Common myeloid progenitor, CD34-positive (primary cell): ENCODE measurements at regions not wholly inside any gene's neighbourhood (a gene's known extent, or its start where the extent isn't known, plus 50 kb on each side); places are given as distances from the start of the nearest gene placed in this dataset.

Experiments used
- CTCF ChIA-PET: fragments of 350-600 bp; sonication (Branson Sonifier 250); formaldehyde crosslinking; loops from one replicate; lab custom pipeline; 2021; ENCODE audit warnings: antibody characterized with exemption; lab: Charles Lee
- POLR2A ChIA-PET: fragments of 350-600 bp; sonication (Branson Sonifier 250); formaldehyde crosslinking; loops from one replicate; lab custom pipeline; 2021; ENCODE audit warnings: antibody characterized with exemption; lab: Charles Lee
- DNase-seq, 3 donors: peaks; one replicate each; pipeline versions ENCODE4 v3.0.0 to v3.0.0-alpha.2; 2013
- H3K27ac ChIP-seq, 2 experiments: 1 replicate in 1 of 2; 2 replicates in 1 of 2; pipeline ENCODE4 v1.7.0; 2013; ENCODE audit warnings: inconsistent platforms in 2 of 2, low read length in 2 of 2, mild to moderate bottlenecking in 2 of 2, low read depth in 1 of 2, moderate library complexity in 1 of 2; ENCODE audit not compliant: severe bottlenecking in 2 of 2, insufficient read depth in 1 of 2, poor library complexity in 1 of 2
- H3K27me3 ChIP-seq, 5 experiments: replicated peaks in 2 of 5; 1 replicate in 3 of 5; 2 replicates in 2 of 5; pipeline versions ENCODE4 v1.6.1 to v1.7.0; 2013; ENCODE audit warnings: low read length in 4 of 5, mild to moderate bottlenecking in 2 of 5, moderate library complexity in 2 of 5, inconsistent platforms in 1 of 5; ENCODE audit not compliant: insufficient read depth in 5 of 5, control insufficient read depth in 4 of 5
- H3K36me3 ChIP-seq, 4 experiments: 1 replicate in 2 of 4; 2 replicates in 2 of 4; pipeline versions ENCODE4 v1.6.1 to v1.7.0; 2013; ENCODE audit warnings: low read length in 3 of 4, control low read depth in 1 of 4, mild to moderate bottlenecking in 1 of 4; ENCODE audit not compliant: control insufficient read depth in 4 of 4, insufficient read depth in 4 of 4
- H3K4me1 ChIP-seq, 4 experiments: 1 replicate in 3 of 4; 2 replicates in 1 of 4; pipeline versions ENCODE4 v1.6.1 to v1.7.1; 2013; ENCODE audit warnings: low read length in 3 of 4, mild to moderate bottlenecking in 3 of 4, control low read depth in 1 of 4, inconsistent platforms in 1 of 4, moderate library complexity in 1 of 4; ENCODE audit not compliant: control insufficient read depth in 4 of 4, insufficient read depth in 4 of 4; ENCODE audit errors: control extremely low read depth in 1 of 4
- H3K4me3 ChIP-seq, 7 experiments: 1 replicate in 4 of 7; 2 replicates in 3 of 7; pipeline versions ENCODE4 v1.5.1 to v1.7.0; 2013; ENCODE audit warnings: mild to moderate bottlenecking in 7 of 7, low read length in 6 of 7, moderate library complexity in 6 of 7, inconsistent platforms in 2 of 7, low read depth in 2 of 7, control low read depth in 1 of 7; ENCODE audit not compliant: insufficient read depth in 4 of 7, control insufficient read depth in 1 of 7; ENCODE audit errors: extremely low read depth in 1 of 7
- H3K9me3 ChIP-seq, 5 experiments: 1 replicate in 4 of 5; 2 replicates in 1 of 5; pipeline versions ENCODE4 v1.6.1 to v1.7.1; 2013; ENCODE audit warnings: low read length in 4 of 5, mild to moderate bottlenecking in 2 of 5, inconsistent platforms in 1 of 5, low read depth in 1 of 5, moderate library complexity in 1 of 5; ENCODE audit not compliant: control insufficient read depth in 4 of 5, insufficient read depth in 2 of 5; ENCODE audit errors: control extremely low read depth in 1 of 5
- WGBS: methylation state at CpG from one replicate; pipeline ENCODE4 v1.1.5; 2013; ENCODE audit not compliant: insufficient coverage; 5-methylcytosine and 5-hydroxymethylcytosine counted together

DNA sequence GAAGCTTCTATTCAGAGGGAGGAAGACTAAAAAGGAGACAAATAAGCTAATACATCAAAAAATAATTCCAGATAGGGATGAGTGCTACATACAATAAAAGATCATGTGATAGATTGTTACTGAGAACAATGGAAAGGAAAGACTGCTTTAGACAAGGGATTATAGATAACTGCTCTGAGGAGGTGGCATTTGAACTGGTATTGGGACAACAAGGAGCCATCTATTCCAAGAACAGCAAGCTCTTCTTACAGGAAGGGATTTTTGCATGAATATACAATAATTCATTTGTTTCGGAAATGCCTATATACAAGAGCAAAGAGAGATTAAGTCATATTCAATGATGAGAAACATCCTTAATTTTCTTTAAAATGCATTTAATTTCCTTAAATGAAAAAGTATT is 540.5 kb upstream of the KLF12 start:
- no CpG with 5 or more reads among the region's 1 CpG for WGBS
- no peak for DNase-seq
- H3K27me3 ChIP-seq = no peaks in the 10 kb centered on the region
- H3K36me3 ChIP-seq = no peaks in the 10 kb centered on the region
- no peak overlapping the region for H3K27ac ChIP-seq
- ChIA-PET CTCF (interaction anchor here (0.8 kb wide), 1 partner anchor 15 kb away, joined by 3 read pairs; no protein-coding TSS in a partner anchor), POLR2A (no interaction called here)
- no peak overlapping the region for H3K4me3 ChIP-seq
- no peaks in the 10 kb centered on the region for H3K4me1 ChIP-seq
- H3K9me3 ChIP-seq = no peaks in the 10 kb centered on the region

DNA sequence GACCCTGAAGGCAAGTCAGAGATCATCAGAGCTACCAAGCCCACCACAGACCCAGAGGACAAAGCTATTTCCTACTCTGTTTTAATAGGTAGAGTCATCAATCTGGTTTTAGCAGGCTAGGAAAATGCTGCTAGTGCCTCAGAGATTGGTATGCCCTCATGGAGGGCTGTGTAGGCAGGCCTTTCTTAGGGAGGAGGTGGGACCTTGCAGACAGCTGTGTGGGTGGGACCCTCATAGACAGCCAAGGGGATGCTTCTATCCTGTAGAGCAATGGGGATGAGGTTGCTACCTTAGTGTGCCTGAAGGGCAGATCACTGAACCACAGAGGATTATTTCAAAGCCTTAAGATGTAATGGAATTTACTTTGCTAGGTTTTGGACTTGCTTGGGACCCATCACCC is 534.9 kb upstream of the KLF12 start:
- POLR2A ChIA-PET = no interaction called here
- CTCF ChIA-PET = no interaction called here
- Histone ChIP-seq H3K36me3 (no peaks in the 10 kb centered on the region), H3K9me3 (no peaks in the 10 kb centered on the region), H3K4me1 (no peaks in the 10 kb centered on the region), H3K4me3 (no peak overlapping the region), H3K27me3 (no peaks in the 10 kb centered on the region), H3K27ac (no peak overlapping the region)
- DNase-seq = no peak

DNA sequence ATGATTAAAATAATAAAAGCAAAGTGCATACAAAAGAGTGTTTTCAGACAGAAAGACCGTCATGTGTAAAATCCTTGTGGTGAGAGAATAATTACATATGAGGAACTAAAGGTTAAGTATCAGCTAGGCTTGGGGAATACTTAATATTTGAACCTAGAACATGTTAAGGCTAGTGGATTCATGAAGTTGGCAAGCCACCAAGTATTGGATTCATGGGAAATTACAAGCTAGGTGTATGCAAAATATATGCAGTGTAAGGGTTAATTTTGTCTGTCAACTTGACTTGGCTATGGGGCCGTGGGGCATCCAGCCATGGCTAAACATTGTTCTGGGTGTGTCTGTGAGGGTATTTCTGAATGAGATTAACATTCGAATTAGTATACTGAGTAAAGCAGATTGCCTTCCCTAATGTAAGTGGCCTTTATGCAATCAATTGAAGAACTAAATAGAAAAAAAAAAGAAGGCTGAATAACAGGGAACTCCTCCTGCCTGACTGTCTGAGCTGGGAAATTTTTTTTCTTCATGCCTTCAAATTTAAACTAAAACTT is 533.5 kb upstream of the KLF12 start:
- no peaks in the 10 kb centered on the region for H3K9me3 ChIP-seq
- no peak overlapping the region for H3K27ac ChIP-seq
- H3K27me3 ChIP-seq = no peaks in the 10 kb centered on the region
- H3K36me3 ChIP-seq = no peaks in the 10 kb centered on the region
- ChIA-PET POLR2A (no interaction called here), CTCF (no interaction called here)
- no peak for DNase-seq
- no peaks in the 10 kb centered on the region for H3K4me1 ChIP-seq
- no peak overlapping the region for H3K4me3 ChIP-seq
- 88% methylated on average over 3 of the region's 3 CpGs for WGBS

DNA sequence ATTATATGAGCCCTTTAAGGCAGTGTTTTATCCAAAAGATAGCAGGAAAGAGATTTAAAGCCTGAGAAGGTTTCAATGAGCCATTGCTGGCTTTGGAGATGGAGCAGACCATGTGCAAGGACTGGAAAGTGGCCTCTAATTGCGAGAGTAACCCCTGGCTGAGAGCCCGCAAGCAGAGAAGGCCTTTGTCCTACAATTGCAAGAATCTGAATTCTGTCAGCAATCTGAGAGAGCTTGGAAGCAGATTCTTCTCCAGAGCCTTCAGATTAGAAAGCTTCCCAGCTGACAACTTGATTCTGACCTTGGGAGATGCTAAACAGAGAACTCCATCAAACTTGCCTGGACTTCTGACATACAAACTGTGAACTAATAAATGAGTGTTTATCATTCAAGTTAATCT is 528.7 kb upstream of the KLF12 start:
- H3K36me3 ChIP-seq = no peaks in the 10 kb centered on the region
- WGBS = 100% methylated on average over 2 of the region's 2 CpGs
- H3K27me3 ChIP-seq = no peaks in the 10 kb centered on the region
- no peak overlapping the region for H3K4me3 ChIP-seq
- ChIA-PET CTCF (no interaction called here), POLR2A (no interaction called here)
- H3K27ac ChIP-seq = no peak overlapping the region
- H3K4me1 ChIP-seq = no peaks in the 10 kb centered on the region
- peaks cover 0 to 1% (median 0%) of the 10 kb centered on the region in 5 experiments for H3K9me3 ChIP-seq
- no peak for DNase-seq

DNA sequence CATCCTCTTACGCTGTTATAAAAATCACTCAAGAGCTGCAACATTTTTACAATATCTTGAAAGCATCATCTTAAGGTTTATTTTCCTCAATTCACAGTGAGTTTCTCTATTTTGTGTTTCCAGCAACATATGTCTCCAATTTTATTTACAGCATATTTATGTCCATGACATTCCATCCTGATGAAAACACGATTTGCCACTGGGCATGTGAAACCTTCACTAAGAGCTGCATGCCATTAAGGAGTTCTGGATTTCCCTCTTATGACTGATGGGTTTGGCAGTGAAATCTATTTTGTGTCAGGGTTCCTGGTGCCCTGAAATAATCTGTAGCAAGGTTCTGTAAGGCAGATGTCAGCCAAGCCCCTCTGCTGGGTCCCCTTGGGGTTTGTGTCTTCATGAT is 527.6 kb upstream of the KLF12 start:
- peaks cover 0 to 3% (median 0%) of the 10 kb centered on the region in 5 experiments for H3K9me3 ChIP-seq
- H3K27ac ChIP-seq = no peak overlapping the region
- H3K27me3 ChIP-seq = no peaks in the 10 kb centered on the region
- ChIA-PET POLR2A (no interaction called here), CTCF (interaction anchor here (0.7 kb wide), 1 partner anchor 112 kb away, joined by 3 read pairs; no protein-coding TSS in a partner anchor)
- no peaks in the 10 kb centered on the region for H3K36me3 ChIP-seq
- no peaks in the 10 kb centered on the region for H3K4me1 ChIP-seq
- 100% methylated on average over 2 of the region's 2 CpGs for WGBS
- H3K4me3 ChIP-seq = no peak overlapping the region
- DNase-seq = no peak

DNA sequence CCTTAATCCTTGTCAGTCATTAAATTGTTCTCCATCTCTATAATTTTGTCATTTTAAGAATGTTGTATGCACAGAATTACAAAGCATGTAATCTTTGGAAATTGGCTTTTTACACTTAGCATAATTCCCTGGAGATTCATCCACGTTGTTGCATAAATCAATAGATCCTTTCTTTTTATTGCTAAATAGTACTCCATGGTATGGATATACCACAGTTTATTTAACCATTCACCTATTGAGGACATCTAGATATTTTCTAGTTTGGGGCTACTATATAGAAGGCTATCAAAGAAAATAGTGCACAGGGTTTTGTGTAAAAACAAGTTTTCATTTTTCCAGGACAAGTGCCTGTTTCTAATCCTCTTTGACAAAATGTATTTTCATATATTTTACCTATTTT is 523.6 kb upstream of the KLF12 start:
- H3K9me3 ChIP-seq = peaks cover 0 to 3% (median 0%) of the 10 kb centered on the region in 5 experiments
- no peaks in the 10 kb centered on the region for H3K27me3 ChIP-seq
- DNase-seq = no peak
- CTCF ChIA-PET = no interaction called here
- no CpG with 5 or more reads among the region's 1 CpG for WGBS
- no peak overlapping the region for H3K4me3 ChIP-seq
- POLR2A ChIA-PET = no interaction called here
- H3K27ac ChIP-seq = no peak overlapping the region
- no peaks in the 10 kb centered on the region for H3K36me3 ChIP-seq
- H3K4me1 ChIP-seq = no peaks in the 10 kb centered on the region

DNA sequence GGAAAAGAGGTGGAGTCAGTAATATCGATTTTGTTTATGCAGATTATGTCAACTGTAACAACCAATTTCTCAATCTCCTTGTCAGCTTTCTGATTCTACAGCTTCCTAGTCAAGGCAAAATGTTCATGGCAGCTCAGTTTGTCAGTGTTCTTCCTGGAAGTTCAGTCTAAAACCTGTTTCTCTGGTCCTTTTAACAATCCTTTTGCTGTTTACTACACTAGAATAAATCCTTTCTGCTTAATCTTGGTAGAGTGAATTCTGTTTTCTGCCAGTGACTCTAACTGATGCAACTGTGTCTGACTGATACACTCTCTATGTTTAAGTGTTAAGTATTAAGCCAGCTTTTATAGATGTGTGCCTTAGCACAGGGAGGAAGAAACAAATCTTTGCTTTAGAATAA is 516.9 kb upstream of the KLF12 start:
- WGBS = no CpG with 5 or more reads among the region's 1 CpG
- Histone ChIP-seq H3K4me1 (no peaks in the 10 kb centered on the region), H3K9me3 (no peaks in the 10 kb centered on the region), H3K27me3 (no peaks in the 10 kb centered on the region), H3K27ac (no peak overlapping the region), H3K4me3 (no peak overlapping the region), H3K36me3 (no peaks in the 10 kb centered on the region)
- no peak for DNase-seq
- CTCF ChIA-PET = no interaction called here
- POLR2A ChIA-PET = no interaction called here
